ENCODE measurements at regions not wholly inside any gene's neighbourhood (a gene's known extent, or its start where the extent isn't known, plus 50 kb on each side); places are given as distances from the start of the nearest gene placed in this dataset.

DNA sequence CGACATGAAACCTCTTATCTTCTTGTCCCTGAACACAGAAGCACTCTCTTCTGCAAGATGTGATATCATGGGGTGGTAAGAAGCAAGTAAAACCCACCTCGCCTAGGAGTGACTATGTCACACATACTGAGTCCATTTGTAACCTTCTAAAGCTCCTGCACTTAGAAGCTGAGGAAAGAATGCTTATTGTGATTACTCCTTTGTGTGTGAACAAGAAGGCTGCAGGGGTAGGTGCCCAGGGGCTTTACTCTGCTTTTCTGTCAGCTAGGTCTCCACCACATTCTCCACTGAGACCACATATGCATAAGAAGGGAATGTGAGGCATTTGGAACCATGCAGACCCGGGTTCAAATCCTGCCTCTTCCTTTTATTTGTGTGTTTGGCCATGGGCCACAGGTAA is 144.3 kb downstream of the DMRTA2 start (continued):
- TF ChIP-seq, protein P1, sequence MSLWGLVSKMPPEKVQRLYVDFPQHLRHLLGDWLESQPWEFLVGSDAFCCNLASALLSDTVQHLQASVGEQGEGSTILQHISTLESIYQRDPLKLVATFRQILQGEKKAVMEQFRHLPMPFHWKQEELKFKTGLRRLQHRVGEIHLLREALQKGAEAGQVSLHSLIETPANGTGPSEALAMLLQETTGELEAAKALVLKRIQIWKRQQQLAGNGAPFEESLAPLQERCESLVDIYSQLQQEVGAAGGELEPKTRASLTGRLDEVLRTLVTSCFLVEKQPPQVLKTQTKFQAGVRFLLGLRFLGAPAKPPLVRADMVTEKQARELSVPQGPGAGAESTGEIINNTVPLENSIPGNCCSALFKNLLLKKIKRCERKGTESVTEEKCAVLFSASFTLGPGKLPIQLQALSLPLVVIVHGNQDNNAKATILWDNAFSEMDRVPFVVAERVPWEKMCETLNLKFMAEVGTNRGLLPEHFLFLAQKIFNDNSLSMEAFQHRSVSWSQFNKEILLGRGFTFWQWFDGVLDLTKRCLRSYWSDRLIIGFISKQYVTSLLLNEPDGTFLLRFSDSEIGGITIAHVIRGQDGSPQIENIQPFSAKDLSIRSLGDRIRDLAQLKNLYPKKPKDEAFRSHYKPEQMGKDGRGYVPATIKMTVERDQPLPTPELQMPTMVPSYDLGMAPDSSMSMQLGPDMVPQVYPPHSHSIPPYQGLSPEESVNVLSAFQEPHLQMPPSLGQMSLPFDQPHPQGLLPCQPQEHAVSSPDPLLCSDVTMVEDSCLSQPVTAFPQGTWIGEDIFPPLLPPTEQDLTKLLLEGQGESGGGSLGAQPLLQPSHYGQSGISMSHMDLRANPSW (CRISPR knock-in tag; conservative IDR thresholded peaks at IDR 0.05; ENCODE audit: low read depth): no peak
- TF ChIP-seq SP1 (CRISPR knock-in tag; conservative IDR thresholded peaks at IDR 0.05): no peak
- TF ChIP-seq, protein P2, sequence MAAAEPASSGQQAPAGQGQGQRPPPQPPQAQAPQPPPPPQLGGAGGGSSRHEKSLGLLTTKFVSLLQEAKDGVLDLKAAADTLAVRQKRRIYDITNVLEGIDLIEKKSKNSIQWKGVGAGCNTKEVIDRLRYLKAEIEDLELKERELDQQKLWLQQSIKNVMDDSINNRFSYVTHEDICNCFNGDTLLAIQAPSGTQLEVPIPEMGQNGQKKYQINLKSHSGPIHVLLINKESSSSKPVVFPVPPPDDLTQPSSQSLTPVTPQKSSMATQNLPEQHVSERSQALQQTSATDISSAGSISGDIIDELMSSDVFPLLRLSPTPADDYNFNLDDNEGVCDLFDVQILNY (CRISPR knock-in tag; IDR thresholded peaks at IDR 0.05): no peak
- no peak for TF ChIP-seq HMGA2 (CRISPR knock-in tag; IDR thresholded peaks at IDR 0.05)
- TF ChIP-seq GABPB1 (CRISPR knock-in tag; IDR thresholded peaks at IDR 0.05): no peak
- TF ChIP-seq CBFB (CRISPR knock-in tag; IDR thresholded peaks at IDR 0.05; ENCODE audit: low read depth): no peak
- no peak for TF ChIP-seq ZNF423 (CRISPR knock-in tag; IDR thresholded peaks at IDR 0.05)
- TF ChIP-seq, protein P3, sequence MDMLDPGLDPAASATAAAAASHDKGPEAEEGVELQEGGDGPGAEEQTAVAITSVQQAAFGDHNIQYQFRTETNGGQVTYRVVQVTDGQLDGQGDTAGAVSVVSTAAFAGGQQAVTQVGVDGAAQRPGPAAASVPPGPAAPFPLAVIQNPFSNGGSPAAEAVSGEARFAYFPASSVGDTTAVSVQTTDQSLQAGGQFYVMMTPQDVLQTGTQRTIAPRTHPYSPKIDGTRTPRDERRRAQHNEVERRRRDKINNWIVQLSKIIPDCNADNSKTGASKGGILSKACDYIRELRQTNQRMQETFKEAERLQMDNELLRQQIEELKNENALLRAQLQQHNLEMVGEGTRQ (CRISPR knock-in tag; IDR thresholded peaks at IDR 0.05): no peak
- no peak for TF ChIP-seq TP53 (CRISPR knock-in tag; IDR thresholded peaks at IDR 0.05)
- TF ChIP-seq MXD4 (CRISPR knock-in tag; IDR thresholded peaks at IDR 0.05; ENCODE audit: borderline replicate concordance): no peak
- no peak for TF ChIP-seq FOXJ3 (CRISPR knock-in tag; IDR thresholded peaks at IDR 0.05; ENCODE audit: borderline replicate concordance)
- TF ChIP-seq NFYB (CRISPR knock-in tag; conservative IDR thresholded peaks at IDR 0.05; ENCODE audit: low read depth): no peak
- no peak for TF ChIP-seq NR2C2 (CRISPR knock-in tag; IDR thresholded peaks at IDR 0.05)

DNA sequence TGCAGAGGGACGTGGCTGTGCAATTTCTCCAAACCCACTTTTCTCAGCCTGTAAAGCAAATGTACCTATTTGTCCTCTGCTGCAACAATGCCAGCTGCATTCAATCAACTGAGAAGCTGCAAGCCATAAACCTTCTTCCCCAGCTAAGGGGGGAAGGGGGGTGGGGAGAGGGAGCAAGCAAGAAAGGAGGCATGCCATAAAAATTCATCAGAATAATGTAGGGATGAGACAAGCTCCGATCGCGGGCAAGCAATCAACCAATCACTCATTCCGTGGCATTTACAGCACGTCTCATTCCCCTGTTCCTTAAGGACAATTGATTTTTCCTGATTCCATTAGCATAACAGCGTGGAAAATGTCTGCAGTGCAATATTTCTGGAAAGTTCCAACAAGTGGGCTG is 144.8 kb downstream of the DMRTA2 start:
- no peak for ATAC-seq
- CTCF ChIA-PET: interaction anchor here (0.6 to 2.0 kb wide), 6 partner anchors 11 to 231 kb away, joined by 3 to 10 read pairs (median 6); no protein-coding TSS in a partner anchor
- Mint-ChIP-seq H3K4me3 (no peak overlapping the region), H3K27ac (no peak overlapping the region), H3K27me3 (ENCODE audit: low read depth) (no peaks in the 10 kb centered on the region), H3K36me3 (no peaks in the 10 kb centered on the region), H3K4me1 (peaks cover 45% of the 10 kb centered on the region), H3K9me3 (no peaks in the 10 kb centered on the region)
- DNase-seq (ENCODE audit: low spot score): no peak
- TF ChIP-seq, protein P4, sequence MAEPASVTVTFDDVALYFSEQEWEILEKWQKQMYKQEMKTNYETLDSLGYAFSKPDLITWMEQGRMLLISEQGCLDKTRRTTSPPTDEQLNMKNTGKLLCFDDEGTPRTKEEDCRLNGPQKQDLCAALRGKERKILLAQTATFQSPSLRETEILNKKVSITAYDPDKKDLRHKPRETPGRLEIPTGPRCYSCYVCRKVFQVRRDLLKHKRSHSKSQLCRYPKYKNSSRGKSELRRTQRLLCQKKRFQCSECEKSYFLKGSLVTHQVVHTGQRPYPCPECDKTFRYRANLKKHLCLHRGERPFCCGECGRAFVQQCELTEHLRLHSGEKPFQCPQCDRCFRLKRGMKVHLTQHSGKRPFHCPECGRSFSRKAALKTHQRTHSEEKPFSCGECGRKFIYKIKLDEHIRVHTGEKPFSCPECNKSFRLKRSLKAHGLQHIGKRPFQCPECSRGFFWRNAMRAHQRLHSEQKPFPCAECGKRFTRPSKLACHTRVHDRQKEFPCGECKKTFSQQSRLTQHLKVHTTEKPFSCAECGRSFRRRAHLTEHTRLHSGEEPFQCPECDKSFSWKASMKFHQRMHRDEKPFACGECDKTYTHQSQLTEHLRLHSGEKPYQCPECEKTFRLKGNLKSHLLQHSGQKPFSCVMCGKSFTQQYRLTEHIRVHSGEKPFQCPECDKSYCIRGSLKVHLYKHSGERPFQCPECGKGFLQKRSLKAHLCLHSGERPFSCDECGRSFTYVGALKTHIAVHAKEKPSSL (CRISPR knock-in tag; conservative IDR thresholded peaks at IDR 0.05): no peak
- TF ChIP-seq, protein P5, sequence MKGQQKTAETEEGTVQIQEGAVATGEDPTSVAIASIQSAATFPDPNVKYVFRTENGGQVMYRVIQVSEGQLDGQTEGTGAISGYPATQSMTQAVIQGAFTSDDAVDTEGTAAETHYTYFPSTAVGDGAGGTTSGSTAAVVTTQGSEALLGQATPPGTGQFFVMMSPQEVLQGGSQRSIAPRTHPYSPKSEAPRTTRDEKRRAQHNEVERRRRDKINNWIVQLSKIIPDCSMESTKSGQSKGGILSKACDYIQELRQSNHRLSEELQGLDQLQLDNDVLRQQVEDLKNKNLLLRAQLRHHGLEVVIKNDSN (CRISPR knock-in tag; IDR thresholded peaks at IDR 0.05): no peak
- TF ChIP-seq, protein P1 (CRISPR knock-in tag; conservative IDR thresholded peaks at IDR 0.05; ENCODE audit: low read depth): no peak
- TF ChIP-seq FOXJ3 (CRISPR knock-in tag; IDR thresholded peaks at IDR 0.05; ENCODE audit: borderline replicate concordance) (no peak), HMGA2 (CRISPR knock-in tag; IDR thresholded peaks at IDR 0.05) (no peak), CREM (CRISPR knock-in tag; IDR thresholded peaks at IDR 0.05) (no peak), ZNF396 (CRISPR knock-in tag; IDR thresholded peaks at IDR 0.05; ENCODE audit: borderline replicate concordance) (no peak), ZNF423 (CRISPR knock-in tag; IDR thresholded peaks at IDR 0.05) (no peak), SOX15 (CRISPR knock-in tag; IDR thresholded peaks at IDR 0.05) (no peak)
- TF ChIP-seq, protein P6, sequence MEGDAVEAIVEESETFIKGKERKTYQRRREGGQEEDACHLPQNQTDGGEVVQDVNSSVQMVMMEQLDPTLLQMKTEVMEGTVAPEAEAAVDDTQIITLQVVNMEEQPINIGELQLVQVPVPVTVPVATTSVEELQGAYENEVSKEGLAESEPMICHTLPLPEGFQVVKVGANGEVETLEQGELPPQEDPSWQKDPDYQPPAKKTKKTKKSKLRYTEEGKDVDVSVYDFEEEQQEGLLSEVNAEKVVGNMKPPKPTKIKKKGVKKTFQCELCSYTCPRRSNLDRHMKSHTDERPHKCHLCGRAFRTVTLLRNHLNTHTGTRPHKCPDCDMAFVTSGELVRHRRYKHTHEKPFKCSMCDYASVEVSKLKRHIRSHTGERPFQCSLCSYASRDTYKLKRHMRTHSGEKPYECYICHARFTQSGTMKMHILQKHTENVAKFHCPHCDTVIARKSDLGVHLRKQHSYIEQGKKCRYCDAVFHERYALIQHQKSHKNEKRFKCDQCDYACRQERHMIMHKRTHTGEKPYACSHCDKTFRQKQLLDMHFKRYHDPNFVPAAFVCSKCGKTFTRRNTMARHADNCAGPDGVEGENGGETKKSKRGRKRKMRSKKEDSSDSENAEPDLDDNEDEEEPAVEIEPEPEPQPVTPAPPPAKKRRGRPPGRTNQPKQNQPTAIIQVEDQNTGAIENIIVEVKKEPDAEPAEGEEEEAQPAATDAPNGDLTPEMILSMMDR (IDR thresholded peaks at IDR 0.05): no peak
- POLR2A ChIA-PET: interaction anchor here (1.6 kb wide), 1 partner anchor 30 kb away, joined by 3 read pairs; no protein-coding TSS in a partner anchor

All from WTC11 (cell line).